Adipocyte (in vitro differentiated cells): ENCODE measurements at regions not wholly inside any gene's neighbourhood (a gene's known extent, or its start where the extent isn't known, plus 50 kb on each side); places are given as distances from the start of the nearest gene placed in this dataset.

Experiments
- DNase-seq: peaks from one replicate; pipeline ENCODE4 v3.0.0-alpha.2; 2015; ENCODE audit warnings: low read depth
- H3K27me3 ChIP-seq: replicated peaks from 2 replicates; pipeline ENCODE4 v1.7.0; 2013; ENCODE audit warnings: mild to moderate bottlenecking, low read length, moderate library complexity; ENCODE audit not compliant: control insufficient read depth, insufficient read depth
- H3K36me3 ChIP-seq: 2 replicates; pipeline ENCODE4 v1.7.0; 2013; ENCODE audit warnings: low read length, mild to moderate bottlenecking, moderate library complexity; ENCODE audit not compliant: control insufficient read depth, insufficient read depth, severe bottlenecking
- H3K4me1 ChIP-seq: 2 replicates; pipeline ENCODE4 v1.7.0; 2013; ENCODE audit warnings: mild to moderate bottlenecking, low read length, moderate library complexity; ENCODE audit not compliant: control insufficient read depth, insufficient read depth
- H3K4me3 ChIP-seq: 2 replicates; pipeline ENCODE4 v1.7.0; 2013; ENCODE audit warnings: mild to moderate bottlenecking, low read length, moderate library complexity
- H3K9ac ChIP-seq: 2 replicates; pipeline ENCODE4 v1.7.0; 2013; ENCODE audit warnings: mild to moderate bottlenecking, low read length, moderate library complexity
- H3K9me3 ChIP-seq: 2 replicates; pipeline ENCODE4 v1.7.0; 2013; ENCODE audit warnings: mild to moderate bottlenecking, low read length, moderate library complexity; ENCODE audit not compliant: control insufficient read depth

DNA sequence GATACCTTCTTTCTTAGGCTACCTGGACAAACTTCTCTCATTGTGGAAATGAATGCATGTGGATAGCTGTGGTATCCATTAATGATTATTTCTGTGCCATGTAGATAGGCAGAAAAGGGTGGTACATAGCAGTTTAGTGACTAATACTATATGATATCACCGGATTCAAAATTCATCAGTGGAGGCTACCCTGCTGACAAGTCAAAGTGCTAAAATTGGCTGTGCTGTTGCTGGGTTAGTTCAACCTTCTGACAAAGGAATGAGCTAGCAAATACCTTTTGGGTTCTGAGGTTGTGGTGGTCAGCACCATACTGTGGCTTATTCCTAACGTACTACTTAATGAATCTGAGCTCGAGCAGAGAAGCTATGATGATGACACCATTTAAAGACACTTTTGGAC is 109.1 kb downstream of the TFAP2B start:
- Histone ChIP-seq H3K4me1 (no peaks in the 10 kb centered on the region), H3K36me3 (no peaks in the 10 kb centered on the region), H3K4me3 (no peak overlapping the region), H3K27me3 (no peaks in the 10 kb centered on the region), H3K9me3 (no peaks in the 10 kb centered on the region), H3K9ac (no peak overlapping the region)
- DNase-seq = no peak

DNA sequence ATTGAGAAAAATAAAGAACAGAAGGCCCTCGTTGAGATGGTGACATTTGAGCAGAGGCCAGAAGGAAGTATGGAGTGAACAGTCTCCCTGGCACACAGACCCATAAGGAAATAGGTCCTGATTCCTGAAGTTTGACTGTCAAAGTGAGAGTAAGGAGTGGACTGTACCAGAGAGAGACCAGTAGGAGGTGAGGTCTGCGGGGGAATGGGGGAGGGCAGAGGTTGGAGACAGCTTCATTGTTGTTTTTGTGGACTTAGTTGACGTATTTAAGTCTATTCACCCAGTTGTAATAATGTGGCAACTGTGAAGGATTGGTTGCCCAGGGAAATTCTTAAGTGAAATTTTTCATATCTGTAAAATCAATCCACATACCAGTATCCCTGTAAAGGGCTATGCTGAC is 110.7 kb downstream of the TFAP2B start:
- DNase-seq = no peak
- Histone ChIP-seq H3K9ac (no peak overlapping the region), H3K4me3 (no peak overlapping the region), H3K27me3 (no peaks in the 10 kb centered on the region), H3K36me3 (no peaks in the 10 kb centered on the region), H3K4me1 (no peaks in the 10 kb centered on the region), H3K9me3 (no peaks in the 10 kb centered on the region)

- Histone ChIP-seq H3K27me3 (no peaks in the 10 kb centered on the region), H3K9me3 (no peaks in the 10 kb centered on the region), H3K36me3 (no peaks in the 10 kb centered on the region), H3K4me3 (no peak overlapping the region), H3K9ac (no peak overlapping the region), H3K4me1 (no peaks in the 10 kb centered on the region)
- DNase-seq = no peak
Observed at GRCh38 chr6:50935442-50935841, 116.8 kb downstream of the TFAP2B start.

- H3K4me3 ChIP-seq = no peak overlapping the region
- H3K9ac ChIP-seq = no peak overlapping the region
- no peaks in the 10 kb centered on the region for H3K9me3 ChIP-seq
- no peaks in the 10 kb centered on the region for H3K4me1 ChIP-seq
- no peak for DNase-seq
- no peaks in the 10 kb centered on the region for H3K27me3 ChIP-seq
- no peaks in the 10 kb centered on the region for H3K36me3 ChIP-seq
Observed at GRCh38 chr6:50936277-50936681, 117.6 kb downstream of the TFAP2B start.

GRCh38 chr6:50939931-50940330 is 121.3 kb downstream of the TFAP2B start:
- no peak for DNase-seq

GRCh38 chr6:50945789-50946188 is 127.1 kb downstream of the TFAP2B start:
- no peaks in the 10 kb centered on the region for H3K36me3 ChIP-seq
- no peak overlapping the region for H3K9ac ChIP-seq
- no peaks in the 10 kb centered on the region for H3K27me3 ChIP-seq
- H3K9me3 ChIP-seq = no peaks in the 10 kb centered on the region
- no peak for DNase-seq
- H3K4me3 ChIP-seq = no peak overlapping the region
- no peaks in the 10 kb centered on the region for H3K4me1 ChIP-seq

More at GRCh38 chr6:50939931-50940330, 121.3 kb downstream of the TFAP2B start:
- no peak overlapping the region for H3K4me3 ChIP-seq
- no peak overlapping the region for H3K9ac ChIP-seq
- no peaks in the 10 kb centered on the region for H3K9me3 ChIP-seq
- H3K27me3 ChIP-seq = no peaks in the 10 kb centered on the region
- H3K4me1 ChIP-seq = no peaks in the 10 kb centered on the region
- no peaks in the 10 kb centered on the region for H3K36me3 ChIP-seq

- DNase-seq = no peak
- no peaks in the 10 kb centered on the region for H3K36me3 ChIP-seq
Observed at GRCh38 chr6:50952092-50952907, 133.6 kb downstream of the TFAP2B start.

DNA sequence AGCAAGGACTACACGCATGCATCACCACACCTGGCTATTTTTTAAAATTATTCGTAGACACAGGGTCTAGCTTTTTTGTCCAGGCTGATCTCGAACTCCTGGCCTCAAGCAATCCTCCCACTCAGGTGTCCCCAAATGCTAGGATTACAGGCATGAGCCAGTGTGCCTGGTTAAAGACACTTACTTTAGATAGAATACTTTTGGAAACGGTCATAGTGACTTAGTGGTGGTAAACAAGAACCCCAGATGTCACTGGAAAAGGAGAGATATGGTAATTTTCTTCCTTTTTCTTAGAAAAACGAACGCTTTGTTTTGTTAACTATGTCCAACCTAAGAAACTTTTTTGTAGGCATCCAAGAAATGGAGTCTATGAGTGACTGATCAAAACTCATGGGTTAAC is 137.3 kb downstream of the TFAP2B start:
- DNase-seq = no peak
- Histone ChIP-seq H3K9me3 (no peaks in the 10 kb centered on the region), H3K27me3 (no peaks in the 10 kb centered on the region), H3K4me3 (no peak overlapping the region), H3K4me1 (peaks cover 4% of the 10 kb centered on the region), H3K9ac (no peak overlapping the region), H3K36me3 (no peaks in the 10 kb centered on the region)

More at GRCh38 chr6:50952092-50952907, 133.6 kb downstream of the TFAP2B start:
- Histone ChIP-seq H3K9me3 (no peaks in the 10 kb centered on the region), H3K27me3 (no peaks in the 10 kb centered on the region), H3K9ac (no peak overlapping the region), H3K4me1 (peaks cover 4% of the 10 kb centered on the region), H3K4me3 (no peak overlapping the region)

DNA sequence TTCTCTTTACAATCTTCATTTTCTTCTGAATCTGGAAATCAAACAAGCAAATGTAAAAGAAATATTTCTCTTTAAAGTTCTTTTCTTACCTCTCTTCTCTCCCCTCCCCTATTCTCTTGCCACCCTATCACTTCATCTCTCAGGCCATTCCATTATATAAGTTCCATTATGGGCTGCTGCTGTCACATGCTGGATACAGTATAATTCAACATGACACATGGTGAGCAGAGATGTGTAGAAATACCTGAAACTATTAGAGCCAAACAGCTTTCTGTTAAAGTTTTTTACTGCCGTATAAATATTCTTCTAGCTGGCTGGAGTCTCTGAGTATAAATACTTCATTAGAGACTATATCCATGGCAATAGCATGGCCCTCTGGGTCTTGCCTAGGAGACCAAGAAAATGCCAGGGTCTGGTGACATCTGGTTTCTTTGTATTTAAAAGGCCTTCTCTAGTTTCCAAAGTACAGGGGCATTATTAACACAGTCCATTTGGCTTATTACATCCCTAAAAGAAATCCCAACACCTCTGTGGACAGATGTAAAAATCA is 139.6 kb downstream of the TFAP2B start:
- Histone ChIP-seq H3K9me3 (no peaks in the 10 kb centered on the region), H3K4me1 (no peaks in the 10 kb centered on the region), H3K36me3 (no peaks in the 10 kb centered on the region), H3K9ac (no peak overlapping the region), H3K4me3 (no peak overlapping the region), H3K27me3 (peaks cover 5% of the 10 kb centered on the region)
- DNase-seq = no peak

GRCh38 chr6:50959081-50959641 is 140.5 kb downstream of the TFAP2B start:
- H3K27me3 ChIP-seq = peaks cover 5% of the 10 kb centered on the region
- H3K4me1 ChIP-seq = no peaks in the 10 kb centered on the region
- no peak overlapping the region for H3K4me3 ChIP-seq
- no peaks in the 10 kb centered on the region for H3K36me3 ChIP-seq
- H3K9me3 ChIP-seq = no peaks in the 10 kb centered on the region
- no peak overlapping the region for H3K9ac ChIP-seq
- no peak for DNase-seq

- Histone ChIP-seq H3K4me1 (no peaks in the 10 kb centered on the region), H3K4me3 (no peak overlapping the region), H3K9me3 (no peaks in the 10 kb centered on the region), H3K27me3 (peaks cover 5% of the 10 kb centered on the region), H3K36me3 (no peaks in the 10 kb centered on the region), H3K9ac (no peak overlapping the region)
- DNase-seq = no peak
Observed at GRCh38 chr6:50961611-50962010, 142.9 kb downstream of the TFAP2B start.
